HEK293 (cell line): ENCODE measurements at regions not wholly inside any gene's neighbourhood (a gene's known extent, or its start where the extent isn't known, plus 50 kb on each side); places are given as distances from the start of the nearest gene placed in this dataset.

ENCODE experiments used
- CTCF ChIA-PET: fragments of 350-600 bp; formaldehyde crosslinking; extraction: SDS; loops from one replicate; lab custom pipeline; 2021; ENCODE audit warnings: antibody characterized with exemption; lab: Yijun Ruan, JAX
- POLR2A ChIA-PET: fragments of 300-600 bp; formaldehyde crosslinking; extraction: SDS; loops from one replicate; lab custom pipeline; 2020; ENCODE audit warnings: antibody characterized with exemption, inconsistent platforms; lab: Yijun Ruan, JAX
- H3K27ac ChIP-seq: fragments of 200-500 bp; sonication (Bioruptor generic); 2 replicates; pipeline ENCODE4 v1.5.1; 2014; ENCODE audit warnings: low read depth, low read length, control low read depth, inconsistent platforms; ENCODE audit errors: extremely low read depth
- H3K36me3 ChIP-seq, 2 experiments: fragments of 200-500 bp in 1 of 2; sonication (Bioruptor generic) in 1 of 2; 1 replicate in 1 of 2; 2 replicates in 1 of 2; pipeline ENCODE4 v1.5.1; 2014 to 2017; ENCODE audit warnings: inconsistent platforms in 2 of 2, low read length in 2 of 2; ENCODE audit not compliant: control insufficient read depth in 2 of 2, insufficient read depth in 1 of 2
- H3K4me1 ChIP-seq: fragments of 200-500 bp; sonication (Bioruptor generic); 2 replicates; pipeline ENCODE4 v1.5.1; 2014; ENCODE audit warnings: mild to moderate bottlenecking, low read length, inconsistent platforms; ENCODE audit not compliant: control insufficient read depth, insufficient read depth
- H3K4me3 ChIP-seq: 2 replicates; pipeline ENCODE4 v1.5.1; 2011; ENCODE audit warnings: low read depth, mild to moderate bottlenecking, control low read depth, low read length, moderate library complexity
- H3K9me3 ChIP-seq: fragments of 200-500 bp; sonication (Bioruptor generic); 2 replicates; pipeline ENCODE4 v1.5.1; 2014; ENCODE audit warnings: low read depth, low read length, inconsistent platforms; ENCODE audit not compliant: control insufficient read depth, insufficient read depth
- GFI1B ChIP-seq: fragments of 450-650 bp; formaldehyde crosslinking; IDR thresholded peaks from 2 replicates; pipeline ENCODE4 v1.5.1; 2016; ENCODE audit warnings: missing biosample characterization, missing genetic modification characterization
- KLF16 ChIP-seq: fragments of 450-650 bp; formaldehyde crosslinking; IDR thresholded peaks from 2 replicates; pipeline ENCODE4 v1.5.1; 2017; ENCODE audit warnings: missing biosample characterization, missing genetic modification characterization
- KLF9 ChIP-seq: fragments of 450-650 bp; formaldehyde crosslinking; IDR thresholded peaks from 2 replicates; pipeline ENCODE4 v1.5.1; 2016; ENCODE audit warnings: missing biosample characterization, missing genetic modification characterization, low read depth
- RBAK ChIP-seq: fragments of 450-650 bp; formaldehyde crosslinking; IDR thresholded peaks from 2 replicates; pipeline ENCODE4 v1.5.1; 2016; ENCODE audit warnings: missing biosample characterization, missing genetic modification characterization
- WT1 ChIP-seq: fragments of 450-650 bp; formaldehyde crosslinking; IDR thresholded peaks from 2 replicates; pipeline ENCODE4 v1.5.1; 2016; ENCODE audit warnings: missing biosample characterization, missing genetic modification characterization
- ZBTB48 ChIP-seq: fragments of 450-650 bp; formaldehyde crosslinking; IDR thresholded peaks from 2 replicates; pipeline ENCODE4 v1.5.1; 2016; ENCODE audit warnings: missing biosample characterization, missing genetic modification characterization
- ZFP37 ChIP-seq: fragments of 450-650 bp; formaldehyde crosslinking; IDR thresholded peaks from 2 replicates; pipeline ENCODE4 v1.5.1; 2016; ENCODE audit warnings: missing biosample characterization, missing genetic modification characterization
- ZFP41 ChIP-seq: fragments of 450-650 bp; formaldehyde crosslinking; IDR thresholded peaks from 2 replicates; pipeline ENCODE4 v1.5.1; 2016; ENCODE audit warnings: missing biosample characterization, missing genetic modification characterization, borderline replicate concordance
- ZNF112 ChIP-seq: fragments of 450-650 bp; formaldehyde crosslinking; IDR thresholded peaks from 2 replicates; pipeline ENCODE4 v1.5.0; 2017; ENCODE audit warnings: missing biosample characterization, missing genetic modification characterization
- ZNF16 ChIP-seq: fragments of 450-650 bp; formaldehyde crosslinking; IDR thresholded peaks from 2 replicates; pipeline ENCODE4 v1.5.1; 2016; ENCODE audit warnings: low read depth, missing biosample characterization, missing genetic modification characterization
- ZNF391 ChIP-seq: fragments of 450-650 bp; formaldehyde crosslinking; IDR thresholded peaks from 2 replicates; pipeline ENCODE4 v1.5.1; 2016; ENCODE audit warnings: low read depth, missing biosample characterization, missing genetic modification characterization, borderline replicate concordance
- ZNF513 ChIP-seq: fragments of 450-650 bp; IDR thresholded peaks from 2 replicates; pipeline ENCODE4 v1.5.1; 2018; ENCODE audit warnings: missing biosample characterization, missing genetic modification characterization
- ZNF585B ChIP-seq: fragments of 450-650 bp; formaldehyde crosslinking; IDR thresholded peaks from 2 replicates; pipeline ENCODE4 v1.5.1; 2016; ENCODE audit warnings: missing biosample characterization, missing genetic modification characterization
- ZNF596 ChIP-seq: fragments of 450-650 bp; IDR thresholded peaks from 2 replicates; pipeline ENCODE4 v1.5.0; 2018; ENCODE audit warnings: missing biosample characterization, mild to moderate bottlenecking, missing genetic modification characterization, moderate library complexity
- TF ChIP-seq, protein P1 (sequence below): fragments of 450-650 bp; formaldehyde crosslinking; IDR thresholded peaks from 2 replicates; pipeline ENCODE4 v1.5.1; 2016; ENCODE audit warnings: missing biosample characterization, missing genetic modification characterization, low read depth
- TF ChIP-seq, protein P2 (sequence below): fragments of 450-650 bp; formaldehyde crosslinking; IDR thresholded peaks from 2 replicates; pipeline ENCODE4 v1.5.1; 2016; ENCODE audit warnings: missing biosample characterization, missing genetic modification characterization
- TF ChIP-seq, protein P3 (sequence below): fragments of 450-650 bp; formaldehyde crosslinking; IDR thresholded peaks from 2 replicates; pipeline ENCODE4 v1.5.0; 2017; ENCODE audit warnings: missing biosample characterization, missing genetic modification characterization, borderline replicate concordance

DNA sequence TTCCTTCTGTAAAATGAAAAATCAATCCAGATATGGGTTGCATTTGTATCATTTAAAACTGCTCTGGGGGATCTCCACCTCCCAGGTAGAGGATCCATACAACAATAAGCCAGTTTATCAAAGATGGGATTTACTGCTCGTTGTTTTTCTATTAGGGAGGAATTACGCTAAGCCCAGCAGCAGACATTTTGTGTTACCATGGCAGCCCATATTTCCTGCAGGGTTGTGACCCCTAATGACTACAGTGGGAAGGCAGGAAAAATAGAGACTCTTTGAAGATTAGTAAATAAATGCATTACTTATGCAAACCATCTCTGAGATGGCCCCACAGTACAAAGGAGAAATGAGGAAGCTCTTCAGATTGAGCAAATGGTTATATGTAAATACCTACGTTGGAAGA lies 253.4 kb upstream of the GPR101 start:
- Histone ChIP-seq H3K36me3 (no peaks in the 10 kb centered on the region), H3K27ac (no peak overlapping the region), H3K4me1 (no peaks in the 10 kb centered on the region), H3K4me3 (no peak overlapping the region), H3K9me3 (no peaks in the 10 kb centered on the region; the same call in 1 of the 2 replicates)
- ChIA-PET CTCF (interaction anchor here (0.5 kb wide), 1 partner anchor 579 kb away, joined by 7 read pairs; no protein-coding TSS in a partner anchor), POLR2A (no interaction called here)
- TF ChIP-seq ZNF596 (tag by site-specific recombination) = no peak
- no peak for TF ChIP-seq ZFP37 (tag by site-specific recombination)
- no peak for TF ChIP-seq ZNF513 (tag by site-specific recombination)
- TF ChIP-seq, protein P1, sequence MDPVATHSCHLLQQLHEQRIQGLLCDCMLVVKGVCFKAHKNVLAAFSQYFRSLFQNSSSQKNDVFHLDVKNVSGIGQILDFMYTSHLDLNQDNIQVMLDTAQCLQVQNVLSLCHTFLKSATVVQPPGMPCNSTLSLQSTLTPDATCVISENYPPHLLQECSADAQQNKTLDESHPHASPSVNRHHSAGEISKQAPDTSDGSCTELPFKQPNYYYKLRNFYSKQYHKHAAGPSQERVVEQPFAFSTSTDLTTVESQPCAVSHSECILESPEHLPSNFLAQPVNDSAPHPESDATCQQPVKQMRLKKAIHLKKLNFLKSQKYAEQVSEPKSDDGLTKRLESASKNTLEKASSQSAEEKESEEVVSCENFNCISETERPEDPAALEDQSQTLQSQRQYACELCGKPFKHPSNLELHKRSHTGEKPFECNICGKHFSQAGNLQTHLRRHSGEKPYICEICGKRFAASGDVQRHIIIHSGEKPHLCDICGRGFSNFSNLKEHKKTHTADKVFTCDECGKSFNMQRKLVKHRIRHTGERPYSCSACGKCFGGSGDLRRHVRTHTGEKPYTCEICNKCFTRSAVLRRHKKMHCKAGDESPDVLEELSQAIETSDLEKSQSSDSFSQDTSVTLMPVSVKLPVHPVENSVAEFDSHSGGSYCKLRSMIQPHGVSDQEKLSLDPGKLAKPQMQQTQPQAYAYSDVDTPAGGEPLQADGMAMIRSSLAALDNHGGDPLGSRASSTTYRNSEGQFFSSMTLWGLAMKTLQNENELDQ (tag by site-specific recombination) = no peak
- no peak for TF ChIP-seq WT1 (tag by site-specific recombination)
- no peak for TF ChIP-seq KLF9 (tag by site-specific recombination)

DNA sequence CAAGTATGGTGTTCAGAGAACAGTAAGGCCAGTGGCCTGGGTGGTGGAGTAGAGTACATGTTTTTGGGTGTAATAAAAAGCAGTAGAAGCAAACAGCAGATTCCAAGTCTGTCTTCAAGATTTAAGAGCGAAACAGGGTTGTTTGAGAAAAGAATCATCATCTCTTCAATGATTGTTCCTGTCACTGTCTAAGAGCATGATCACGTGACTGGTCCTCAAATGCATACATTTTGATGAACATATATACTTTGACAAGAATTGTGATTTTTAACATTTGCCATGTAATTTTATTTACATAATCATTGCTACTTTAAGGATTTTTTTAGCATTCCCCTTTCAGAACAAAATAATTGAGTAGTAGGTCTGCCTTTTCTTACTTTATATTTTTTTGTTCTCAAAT lies 252.6 kb upstream of the GPR101 start:
- H3K36me3 ChIP-seq = no peaks in the 10 kb centered on the region
- no peaks in the 10 kb centered on the region; the same call in 1 of the 2 replicates for H3K9me3 ChIP-seq
- TF ChIP-seq, protein P2, sequence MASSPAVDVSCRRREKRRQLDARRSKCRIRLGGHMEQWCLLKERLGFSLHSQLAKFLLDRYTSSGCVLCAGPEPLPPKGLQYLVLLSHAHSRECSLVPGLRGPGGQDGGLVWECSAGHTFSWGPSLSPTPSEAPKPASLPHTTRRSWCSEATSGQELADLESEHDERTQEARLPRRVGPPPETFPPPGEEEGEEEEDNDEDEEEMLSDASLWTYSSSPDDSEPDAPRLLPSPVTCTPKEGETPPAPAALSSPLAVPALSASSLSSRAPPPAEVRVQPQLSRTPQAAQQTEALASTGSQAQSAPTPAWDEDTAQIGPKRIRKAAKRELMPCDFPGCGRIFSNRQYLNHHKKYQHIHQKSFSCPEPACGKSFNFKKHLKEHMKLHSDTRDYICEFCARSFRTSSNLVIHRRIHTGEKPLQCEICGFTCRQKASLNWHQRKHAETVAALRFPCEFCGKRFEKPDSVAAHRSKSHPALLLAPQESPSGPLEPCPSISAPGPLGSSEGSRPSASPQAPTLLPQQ (tag by site-specific recombination) = no peak
- TF ChIP-seq ZNF391 (tag by site-specific recombination) (no peak), ZBTB48 (tag by site-specific recombination) (no peak), KLF16 (tag by site-specific recombination) (no peak), ZNF585B (no peak), ZNF112 (tag by site-specific recombination) (no peak), ZFP41 (tag by site-specific recombination) (no peak), RBAK (no peak), ZNF16 (tag by site-specific recombination) (no peak), GFI1B (tag by site-specific recombination) (no peak)
- TF ChIP-seq, protein P3, sequence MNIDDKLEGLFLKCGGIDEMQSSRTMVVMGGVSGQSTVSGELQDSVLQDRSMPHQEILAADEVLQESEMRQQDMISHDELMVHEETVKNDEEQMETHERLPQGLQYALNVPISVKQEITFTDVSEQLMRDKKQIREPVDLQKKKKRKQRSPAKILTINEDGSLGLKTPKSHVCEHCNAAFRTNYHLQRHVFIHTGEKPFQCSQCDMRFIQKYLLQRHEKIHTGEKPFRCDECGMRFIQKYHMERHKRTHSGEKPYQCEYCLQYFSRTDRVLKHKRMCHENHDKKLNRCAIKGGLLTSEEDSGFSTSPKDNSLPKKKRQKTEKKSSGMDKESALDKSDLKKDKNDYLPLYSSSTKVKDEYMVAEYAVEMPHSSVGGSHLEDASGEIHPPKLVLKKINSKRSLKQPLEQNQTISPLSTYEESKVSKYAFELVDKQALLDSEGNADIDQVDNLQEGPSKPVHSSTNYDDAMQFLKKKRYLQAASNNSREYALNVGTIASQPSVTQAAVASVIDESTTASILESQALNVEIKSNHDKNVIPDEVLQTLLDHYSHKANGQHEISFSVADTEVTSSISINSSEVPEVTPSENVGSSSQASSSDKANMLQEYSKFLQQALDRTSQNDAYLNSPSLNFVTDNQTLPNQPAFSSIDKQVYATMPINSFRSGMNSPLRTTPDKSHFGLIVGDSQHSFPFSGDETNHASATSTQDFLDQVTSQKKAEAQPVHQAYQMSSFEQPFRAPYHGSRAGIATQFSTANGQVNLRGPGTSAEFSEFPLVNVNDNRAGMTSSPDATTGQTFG (tag by site-specific recombination) = no peak
- POLR2A ChIA-PET = no interaction called here
- H3K4me3 ChIP-seq = no peak overlapping the region
- CTCF ChIA-PET = no interaction called here
- H3K4me1 ChIP-seq = no peaks in the 10 kb centered on the region
- H3K27ac ChIP-seq = no peak overlapping the region
